ENCODE measurements at regions not wholly inside any gene's neighbourhood (a gene's known extent, or its start where the extent isn't known, plus 50 kb on each side); places are given as distances from the start of the nearest gene placed in this dataset.

DNA sequence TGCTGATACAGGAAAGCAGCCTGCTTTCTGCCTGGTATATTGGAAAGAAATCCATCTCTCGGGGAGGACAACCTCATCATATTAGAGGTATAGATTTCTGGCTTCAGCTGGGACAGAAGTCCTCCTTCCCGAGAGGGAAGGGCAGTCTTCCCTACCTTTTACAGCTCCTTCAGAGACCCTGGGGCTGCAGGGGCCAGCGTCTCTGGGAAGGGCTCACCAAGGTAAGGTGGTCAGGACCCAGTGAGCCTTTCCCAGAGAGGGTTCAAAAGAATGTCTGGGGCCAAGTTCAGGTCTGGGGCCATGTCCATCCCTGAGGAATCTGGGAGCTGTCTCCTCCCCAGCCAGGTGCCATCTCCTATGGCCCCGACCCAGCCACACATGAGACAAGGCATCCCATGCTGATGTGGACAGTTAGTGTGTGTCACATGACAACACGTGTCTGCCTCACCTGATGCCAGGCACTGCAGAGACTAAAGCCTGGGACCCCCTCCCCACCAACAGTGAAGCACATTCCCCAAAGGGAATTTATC, 136.4 kb downstream of the URI1 start:
- Histone ChIP-seq H3K27me3 (peaks cover 33% of the 10 kb centered on the region), H3K27ac (no peak overlapping the region), H3K4me1 (peaks cover 1% of the 10 kb centered on the region), H3K9me3 (no peaks in the 10 kb centered on the region), H3K4me3 (no peak overlapping the region), H3K36me3 (no peaks in the 10 kb centered on the region)
- DNase-seq (ENCODE audit: low spot score in 2 of 2), result peak; percentile 20 to 50
- TF ChIP-seq EP300 (IDR thresholded peaks at IDR 0.05) (no peak), POLR2AphosphoS5 (IDR thresholded peaks at IDR 0.05) (no peak), POLR2A (IDR thresholded peaks at IDR 0.05) (no peak)
- TF ChIP-seq, protein P1, sequence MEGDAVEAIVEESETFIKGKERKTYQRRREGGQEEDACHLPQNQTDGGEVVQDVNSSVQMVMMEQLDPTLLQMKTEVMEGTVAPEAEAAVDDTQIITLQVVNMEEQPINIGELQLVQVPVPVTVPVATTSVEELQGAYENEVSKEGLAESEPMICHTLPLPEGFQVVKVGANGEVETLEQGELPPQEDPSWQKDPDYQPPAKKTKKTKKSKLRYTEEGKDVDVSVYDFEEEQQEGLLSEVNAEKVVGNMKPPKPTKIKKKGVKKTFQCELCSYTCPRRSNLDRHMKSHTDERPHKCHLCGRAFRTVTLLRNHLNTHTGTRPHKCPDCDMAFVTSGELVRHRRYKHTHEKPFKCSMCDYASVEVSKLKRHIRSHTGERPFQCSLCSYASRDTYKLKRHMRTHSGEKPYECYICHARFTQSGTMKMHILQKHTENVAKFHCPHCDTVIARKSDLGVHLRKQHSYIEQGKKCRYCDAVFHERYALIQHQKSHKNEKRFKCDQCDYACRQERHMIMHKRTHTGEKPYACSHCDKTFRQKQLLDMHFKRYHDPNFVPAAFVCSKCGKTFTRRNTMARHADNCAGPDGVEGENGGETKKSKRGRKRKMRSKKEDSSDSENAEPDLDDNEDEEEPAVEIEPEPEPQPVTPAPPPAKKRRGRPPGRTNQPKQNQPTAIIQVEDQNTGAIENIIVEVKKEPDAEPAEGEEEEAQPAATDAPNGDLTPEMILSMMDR (IDR thresholded peaks at IDR 0.05), result no peak
- 79% methylated on average over 5 of the region's 5 CpGs for WGBS

GRCh38 chr19:30079200-30079599, 137.2 kb downstream of the URI1 start:
- peak in 1 of 2 donors; percentile 16 for DNase-seq (ENCODE audit: low spot score in 2 of 2)
- Histone ChIP-seq H3K27ac (no peak overlapping the region), H3K4me3 (no peak overlapping the region), H3K9me3 (no peaks in the 10 kb centered on the region), H3K36me3 (no peaks in the 10 kb centered on the region), H3K27me3 (peaks cover 33% of the 10 kb centered on the region), H3K4me1 (no peaks in the 10 kb centered on the region)
- TF ChIP-seq POLR2A (IDR thresholded peaks at IDR 0.05) (no peak), POLR2AphosphoS5 (IDR thresholded peaks at IDR 0.05) (no peak), EP300 (IDR thresholded peaks at IDR 0.05) (no peak)
- TF ChIP-seq, protein P1 (IDR thresholded peaks at IDR 0.05), result no peak
- 82% methylated on average over 4 of the region's 4 CpGs for WGBS

GRCh38 chr19:30082168-30082567, 140.1 kb downstream of the URI1 start:
- Histone ChIP-seq H3K4me1 (no peaks in the 10 kb centered on the region), H3K9me3 (no peaks in the 10 kb centered on the region), H3K27ac (no peak overlapping the region), H3K36me3 (no peaks in the 10 kb centered on the region), H3K27me3 (peaks cover 20% of the 10 kb centered on the region), H3K4me3 (no peak overlapping the region)
- DNase-seq (ENCODE audit: low spot score in 2 of 2), result no peak
- TF ChIP-seq, protein P1 (IDR thresholded peaks at IDR 0.05), result no peak
- TF ChIP-seq EP300 (IDR thresholded peaks at IDR 0.05) (no peak), POLR2AphosphoS5 (IDR thresholded peaks at IDR 0.05) (no peak), POLR2A (IDR thresholded peaks at IDR 0.05) (no peak)
- 82% methylated on average over 6 of the region's 6 CpGs for WGBS

- no peaks in the 10 kb centered on the region for H3K4me1 ChIP-seq
- H3K27me3 ChIP-seq, result peaks cover 17% of the 10 kb centered on the region
- no peak overlapping the region for H3K27ac ChIP-seq
- DNase-seq (ENCODE audit: low spot score in 2 of 2), result no peak
- H3K36me3 ChIP-seq, result no peaks in the 10 kb centered on the region
- TF ChIP-seq POLR2A (IDR thresholded peaks at IDR 0.05), result no peak
- TF ChIP-seq EP300 (IDR thresholded peaks at IDR 0.05), result no peak
- TF ChIP-seq POLR2AphosphoS5 (IDR thresholded peaks at IDR 0.05), result no peak
- TF ChIP-seq, protein P1 (IDR thresholded peaks at IDR 0.05), result no peak
- H3K9me3 ChIP-seq, result no peaks in the 10 kb centered on the region
- H3K4me3 ChIP-seq, result no peak overlapping the region
- 78% methylated on average over 5 of the region's 5 CpGs for WGBS
Observed at GRCh38 chr19:30082611-30083010, 140.6 kb downstream of the URI1 start.

- Histone ChIP-seq H3K36me3 (no peaks in the 10 kb centered on the region), H3K9me3 (no peaks in the 10 kb centered on the region), H3K27me3 (peaks cover 15% of the 10 kb centered on the region), H3K4me1 (no peaks in the 10 kb centered on the region), H3K4me3 (no peak overlapping the region), H3K27ac (no peak overlapping the region)
- TF ChIP-seq, protein P1 (IDR thresholded peaks at IDR 0.05), result no peak
- 82% methylated on average over 17 of the region's 17 CpGs for WGBS
- no peak for DNase-seq (ENCODE audit: low spot score in 2 of 2)
Observed at GRCh38 chr19:30083125-30083681, 141.2 kb downstream of the URI1 start.
